GM21737 (cell line): ENCODE measurements at regions not wholly inside any gene's neighbourhood (a gene's known extent, or its start where the extent isn't known, plus 50 kb on each side); places are given as distances from the start of the nearest gene placed in this dataset.

Experiments used
- ATAC-seq: cut with Tn5 transposase; IDR thresholded peaks from one replicate; pipeline ENCODE4 v1.9.1; 2021; ENCODE audit warnings: mild to moderate bottlenecking, moderate library complexity; ENCODE audit not compliant: unreplicated experiment

DNA sequence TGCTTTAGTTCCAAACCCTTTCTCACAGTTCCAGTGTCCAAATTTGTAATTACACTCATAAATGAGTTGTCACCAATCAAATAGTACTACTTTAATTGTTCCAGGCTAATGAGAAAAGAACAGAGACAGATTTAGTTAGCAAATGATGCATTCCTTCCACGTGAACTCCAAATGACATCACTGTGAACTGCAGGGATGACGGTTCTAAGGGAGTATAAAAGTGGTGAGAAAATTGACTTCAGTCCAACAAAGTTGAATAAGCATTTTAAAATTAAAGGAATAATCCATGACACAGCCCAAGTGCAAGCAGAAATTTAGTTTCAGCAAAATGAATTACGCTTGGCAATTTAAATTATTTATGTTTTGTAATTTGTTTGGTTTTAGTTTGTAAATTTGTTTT, 102.0 kb upstream of the LRATD1 start:
- ATAC-seq: no peak

- no peak for ATAC-seq
Measured at GRCh38 chr2:14533131-14533757, 99.3 kb upstream of the LRATD1 start.

- no peak for ATAC-seq
Measured at GRCh38 chr2:14535156-14535555, 97.4 kb upstream of the LRATD1 start.

DNA sequence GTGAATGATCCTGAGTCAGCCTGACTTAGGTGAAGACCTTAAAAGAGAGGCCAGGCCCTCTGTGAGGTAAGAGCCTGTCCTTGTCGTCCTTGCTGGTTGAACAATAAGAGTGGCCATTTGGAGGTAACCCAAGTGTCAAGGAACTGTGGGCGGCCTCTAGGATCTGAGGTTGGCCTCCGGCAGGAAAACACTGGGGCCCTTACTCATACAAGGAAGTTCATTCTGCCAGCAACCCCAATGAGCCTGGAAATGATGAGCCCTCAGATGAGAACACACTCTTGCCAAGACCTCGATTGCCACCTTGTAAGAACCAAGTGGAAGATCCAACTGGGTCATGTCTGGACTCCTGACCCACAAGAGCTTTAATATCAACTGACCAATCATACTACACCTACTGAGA, 95.5 kb upstream of the LRATD1 start:
- ATAC-seq: no peak

GRCh38 chr2:14540015-14540414, 92.5 kb upstream of the LRATD1 start:
- no peak for ATAC-seq

- ATAC-seq: no peak
Measured at GRCh38 chr2:14543284-14543683, 89.2 kb upstream of the LRATD1 start.

GRCh38 chr2:14544247-14544646, 88.3 kb upstream of the LRATD1 start:
- no peak for ATAC-seq

- ATAC-seq: no peak
Measured at GRCh38 chr2:14547830-14548229, 84.7 kb upstream of the LRATD1 start.

- no peak for ATAC-seq
Measured at GRCh38 chr2:14550658-14551057, 81.9 kb upstream of the LRATD1 start.

DNA sequence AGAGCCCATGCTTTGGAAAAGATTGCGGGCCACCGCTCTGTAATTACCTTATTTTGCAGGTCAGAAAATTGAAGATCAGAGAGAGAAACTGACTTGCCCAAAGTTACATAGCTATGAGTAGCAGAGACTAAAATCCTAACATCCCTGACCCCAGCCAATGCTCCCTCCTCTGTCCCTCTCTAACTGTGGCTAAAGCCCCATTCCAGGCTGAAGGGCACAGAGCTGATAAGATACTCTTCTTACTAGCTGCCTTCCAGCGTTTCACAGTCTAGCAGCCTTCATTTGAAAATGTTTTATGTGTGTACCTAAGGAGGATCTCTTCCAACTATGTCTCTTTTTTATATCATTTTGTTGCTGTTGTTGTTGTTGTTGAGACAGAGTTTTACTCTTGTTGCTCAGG, 81.4 kb upstream of the LRATD1 start:
- no peak for ATAC-seq

- no peak for ATAC-seq
Measured at GRCh38 chr2:14552286-14552685, 80.2 kb upstream of the LRATD1 start.

- ATAC-seq: no peak
Measured at GRCh38 chr2:14552818-14553217, 79.7 kb upstream of the LRATD1 start.

- ATAC-seq: no peak
Measured at GRCh38 chr2:14554849-14555545, 77.5 kb upstream of the LRATD1 start.

GRCh38 chr2:14557111-14557510, 75.4 kb upstream of the LRATD1 start:
- no peak for ATAC-seq

- ATAC-seq: no peak
Measured at GRCh38 chr2:14557916-14558315, 74.6 kb upstream of the LRATD1 start.

DNA sequence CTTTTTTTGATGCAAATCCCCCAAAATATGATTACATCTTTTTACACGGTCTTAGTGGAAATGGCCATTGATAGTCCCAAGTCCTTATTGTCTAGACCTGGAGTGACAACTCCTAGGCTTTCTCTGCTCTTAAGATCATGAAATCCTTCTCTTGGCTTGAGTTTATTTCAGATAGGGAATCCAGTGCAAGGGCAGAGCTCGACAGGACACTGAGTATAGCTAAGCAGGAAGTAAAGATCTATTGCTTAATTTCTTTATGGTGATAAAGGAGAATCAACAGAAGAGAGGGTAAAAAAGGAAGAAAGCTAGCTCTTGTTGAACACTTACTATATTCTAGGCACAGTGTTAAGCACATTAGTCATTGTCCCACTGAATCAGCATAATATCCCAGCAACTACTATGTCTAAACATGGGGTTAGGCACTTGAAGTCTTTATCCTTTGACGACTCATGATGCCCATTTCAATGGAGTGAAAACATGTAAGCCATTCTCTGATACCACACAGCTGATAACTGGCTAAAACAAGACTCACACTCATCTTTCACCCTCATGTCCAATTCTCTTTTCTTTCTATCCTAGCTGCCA, 74.1 kb upstream of the LRATD1 start:
- ATAC-seq: no peak

DNA sequence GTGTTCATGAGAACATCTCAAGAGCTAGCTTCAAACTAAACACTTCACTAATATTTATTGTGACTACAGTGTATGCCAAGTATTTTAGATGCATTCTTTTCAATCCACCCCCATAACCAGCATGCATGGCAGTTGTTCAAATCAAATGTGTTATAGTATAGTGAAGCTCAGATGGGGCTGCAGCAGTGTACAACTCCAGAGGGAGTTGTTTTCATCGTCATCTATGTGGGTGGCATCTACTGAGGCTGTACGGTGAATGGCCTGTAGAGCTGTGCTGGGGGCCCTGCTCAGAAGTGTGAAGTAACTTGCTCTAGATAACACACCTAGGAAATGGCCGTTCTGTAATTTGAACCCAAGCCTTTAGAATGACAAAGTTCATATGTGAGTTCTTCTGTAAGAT, 71.8 kb upstream of the LRATD1 start:
- ATAC-seq: no peak

DNA sequence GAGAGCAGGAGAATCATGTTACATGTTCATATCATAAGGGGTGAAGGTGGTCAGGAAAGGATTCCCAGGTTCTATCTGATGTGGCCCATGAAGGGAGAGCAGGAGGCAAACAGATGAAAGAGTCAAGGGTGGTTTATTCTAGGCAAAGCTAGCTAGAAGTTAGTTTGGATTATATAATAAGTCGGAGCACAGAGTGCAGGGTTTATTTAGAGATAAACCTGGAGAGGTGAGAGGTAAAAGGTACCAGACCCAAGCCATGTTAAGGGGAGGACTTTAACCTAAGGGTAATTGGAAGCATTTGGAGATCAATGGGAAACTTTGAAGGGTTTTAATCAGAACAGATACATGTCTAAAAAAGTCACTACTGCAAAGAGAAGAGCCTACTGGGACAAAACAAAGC, 69.2 kb upstream of the LRATD1 start:
- no peak for ATAC-seq

DNA sequence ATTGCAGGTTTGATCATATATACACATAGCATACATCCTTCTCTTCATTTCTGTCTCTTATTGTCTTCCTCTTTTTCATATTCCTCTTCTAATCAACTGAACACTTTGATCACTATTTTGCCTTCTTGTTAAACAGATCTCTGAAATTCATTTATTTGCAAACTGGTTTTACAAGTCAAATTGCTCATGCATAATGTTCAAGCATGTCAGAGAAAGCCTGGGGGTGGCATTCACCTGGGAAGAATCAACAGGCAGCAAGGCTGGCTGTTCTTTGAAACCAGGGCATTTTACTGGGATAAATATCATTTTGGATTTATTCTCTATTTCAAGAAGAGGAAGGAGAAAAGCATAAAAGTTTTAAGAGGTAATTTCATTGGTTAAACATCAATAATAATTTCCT, 66.9 kb upstream of the LRATD1 start:
- no peak for ATAC-seq

GRCh38 chr2:14567561-14567960, 65.0 kb upstream of the LRATD1 start:
- no peak for ATAC-seq

- no peak for ATAC-seq
Measured at GRCh38 chr2:14569294-14569693, 63.2 kb upstream of the LRATD1 start.

DNA sequence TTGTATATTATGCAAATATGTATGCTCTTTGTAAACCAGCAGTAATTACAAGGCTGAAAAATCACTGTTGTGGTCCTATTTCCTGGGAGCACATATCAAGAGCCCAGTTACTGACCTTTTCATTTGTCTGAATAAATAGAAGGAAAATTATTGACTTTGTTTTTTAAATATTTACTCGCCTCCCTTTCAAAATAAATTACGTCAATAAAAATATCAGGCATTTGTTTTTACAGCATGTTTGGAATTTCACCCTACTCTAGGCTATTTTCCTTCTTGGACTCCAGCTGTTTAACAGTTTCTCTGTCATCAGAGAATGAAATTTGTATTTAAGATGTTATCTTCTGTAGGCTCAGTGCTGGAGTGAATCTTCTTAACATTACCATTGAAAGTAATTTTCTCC, 59.9 kb upstream of the LRATD1 start:
- ATAC-seq: no peak

DNA sequence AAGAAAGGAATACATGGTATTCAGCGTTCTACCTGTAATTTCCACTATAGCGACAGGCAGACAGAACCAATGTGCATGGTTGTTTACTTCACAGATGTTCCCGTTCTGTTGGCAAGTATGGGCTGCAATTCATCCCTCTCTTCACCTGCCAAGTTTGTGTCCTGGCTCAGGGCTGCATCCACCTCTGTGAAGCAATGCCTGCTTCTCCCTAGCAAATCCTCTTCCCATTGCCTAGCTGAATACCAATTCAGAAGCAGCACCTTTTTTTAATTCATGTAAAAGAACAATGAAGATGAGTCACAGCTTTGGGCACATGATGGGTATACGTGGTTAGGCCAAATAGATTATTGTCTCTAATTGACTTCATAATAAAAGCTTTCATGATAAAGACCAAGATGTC, 54.7 kb upstream of the LRATD1 start:
- ATAC-seq: no peak
